Stimulated activated CD4-positive, alpha-beta T cell treated with anti-CD3 and anti-CD28 coated beads, Interleukin-1b, Interleukin-23, amount 100 ng/mL, for 48 hours (primary cell): ENCODE measurements at regions not wholly inside any gene's neighbourhood (a gene's known extent, or its start where the extent isn't known, plus 50 kb on each side); places are given as distances from the start of the nearest gene placed in this dataset.
"Not testable (repeated sequence)": the region's sequence is repeated elsewhere in the genome, so short reads cannot be mapped to it uniquely, and the experiment has no call there.

Experiments used
- DNase-seq: peaks from one replicate; pipeline ENCODE4 v3.0.0-alpha.2; 2020

DNA sequence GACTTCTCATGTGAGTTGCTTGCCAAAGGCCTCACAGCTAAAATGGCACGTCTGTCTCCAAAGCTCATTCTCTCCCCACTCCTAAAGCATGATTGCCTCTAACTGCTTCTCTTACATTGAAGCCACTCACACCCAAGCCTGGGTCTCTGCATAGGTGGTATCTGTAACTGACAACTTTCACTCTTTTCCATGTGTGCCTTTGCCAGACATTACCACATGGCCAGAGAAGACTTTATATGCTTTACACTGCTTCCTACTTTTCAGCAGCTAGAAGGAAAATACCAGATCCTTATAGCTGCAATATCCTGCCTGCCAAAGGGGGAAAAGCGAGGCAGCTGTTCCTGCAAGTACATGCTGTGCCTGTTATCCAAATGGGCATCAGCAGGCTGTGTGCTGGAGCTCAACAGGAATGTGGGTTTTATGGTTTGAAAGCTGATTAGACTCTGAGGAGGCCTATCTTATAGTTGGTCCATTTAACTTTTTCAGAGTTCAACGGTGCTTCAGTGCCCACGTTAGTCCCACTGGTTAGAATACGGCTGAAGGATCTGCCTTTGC, 547.1 kb downstream of the RAB38 start:
- no peak for DNase-seq

DNA sequence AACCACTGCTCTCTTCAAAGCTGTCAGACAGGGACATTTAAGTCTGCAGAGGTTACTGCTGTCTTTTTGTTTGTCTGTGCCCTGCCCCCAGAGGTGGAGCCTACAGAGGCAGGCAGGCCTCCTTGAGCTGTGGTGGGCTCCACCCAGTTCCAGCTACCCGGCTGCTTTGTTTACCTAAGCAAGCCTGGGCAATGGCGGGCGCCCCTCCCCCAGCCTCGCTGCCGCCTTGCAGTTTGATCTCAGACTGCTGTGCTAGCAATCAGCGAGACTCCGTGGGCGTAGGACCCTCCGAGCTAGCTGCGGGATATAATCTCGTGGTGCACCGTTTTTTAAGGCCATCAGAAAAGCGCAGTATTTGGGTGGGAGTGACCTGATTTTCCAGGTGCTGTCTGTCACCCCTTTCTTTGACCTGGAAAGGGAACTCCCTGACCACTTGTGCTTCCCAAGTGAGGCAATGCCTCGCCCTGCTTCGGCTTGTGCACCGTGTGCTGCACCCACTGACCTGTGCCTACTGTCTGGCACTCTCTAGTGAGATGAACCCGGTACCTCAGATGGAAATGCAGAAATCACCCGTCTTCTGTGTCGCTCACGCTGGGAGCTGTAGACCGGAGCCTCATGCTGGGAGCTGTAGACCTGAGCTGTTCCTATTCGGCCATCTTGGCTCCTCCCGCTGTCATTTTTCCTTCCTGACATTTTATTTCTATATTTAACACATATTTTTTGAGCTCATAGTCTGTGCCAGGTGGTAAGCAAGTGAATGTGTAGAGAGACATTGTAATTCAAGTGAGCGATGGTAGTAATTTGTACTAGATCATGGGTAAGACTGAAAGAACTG, 551.5 kb downstream of the RAB38 start:
- DNase-seq, result not testable (repeated sequence)

DNA sequence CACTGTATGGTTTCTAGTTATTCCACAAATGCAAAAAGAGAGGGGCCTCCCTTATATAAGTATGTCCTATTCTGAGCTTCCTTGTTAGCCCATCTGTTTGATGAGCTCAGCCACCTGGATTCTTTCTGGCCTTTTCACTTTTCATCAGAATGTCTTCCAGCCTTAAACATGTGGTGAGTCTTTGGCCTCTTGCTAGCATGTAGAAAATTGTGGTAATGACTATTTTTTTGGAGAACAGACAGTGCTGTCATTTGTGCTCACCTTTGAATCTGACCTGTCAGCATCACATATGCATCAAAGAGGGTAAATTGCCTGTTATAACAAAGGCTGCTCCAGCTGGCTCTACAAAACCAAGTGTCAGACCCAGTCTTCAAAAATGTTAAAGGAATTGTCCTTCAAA, 558.7 kb downstream of the RAB38 start:
- DNase-seq, result no peak

DNA sequence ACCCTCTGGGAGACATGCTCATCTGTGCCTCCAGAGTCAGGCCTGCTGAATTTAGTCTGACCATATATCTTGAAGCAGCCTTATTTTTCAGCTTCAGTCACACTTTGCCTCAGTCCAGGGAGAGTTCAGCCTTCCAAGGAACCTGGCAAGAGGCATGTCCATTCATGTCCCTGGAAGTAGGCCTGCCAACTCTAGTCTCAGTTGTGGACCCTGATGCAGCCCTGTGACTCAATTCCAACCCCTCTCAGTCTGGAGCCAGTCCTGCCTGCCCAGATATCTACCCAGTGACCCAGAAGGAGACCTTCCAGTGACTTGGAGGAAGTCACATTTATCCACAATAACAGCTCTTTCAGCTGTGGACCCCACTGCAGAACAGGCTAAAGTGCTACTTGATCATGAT, 566.6 kb downstream of the TMEM135 start:
- no peak for DNase-seq

GRCh38 chr11:87603887-87604286, 566.2 kb downstream of the TMEM135 start:
- DNase-seq, result no peak

GRCh38 chr11:87602776-87603175, 565.0 kb downstream of the TMEM135 start:
- no peak for DNase-seq

DNA sequence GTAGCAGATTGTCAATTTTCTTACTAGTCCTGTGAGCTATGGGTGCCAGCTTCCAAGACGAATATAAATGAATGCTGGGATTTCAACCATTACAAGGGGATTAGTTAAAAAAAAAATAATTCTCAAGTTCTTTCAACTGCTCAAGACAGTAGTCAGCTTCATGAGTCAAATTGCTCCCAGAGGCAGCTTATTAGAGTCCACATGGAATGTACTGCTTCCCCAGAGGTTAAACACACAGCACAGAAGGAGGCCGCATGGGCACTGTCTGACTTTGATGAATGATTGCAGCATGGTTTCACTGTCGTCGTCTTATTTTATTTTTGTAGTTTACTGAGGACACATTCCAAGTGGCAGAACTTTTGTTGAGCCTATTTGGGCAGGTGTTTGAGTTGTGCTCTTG, 563.2 kb downstream of the TMEM135 start:
- no peak for DNase-seq

- no peak for DNase-seq
These were observed 560.0 kb downstream of the TMEM135 start for GRCh38 chr11:87597725-87598124.

DNA sequence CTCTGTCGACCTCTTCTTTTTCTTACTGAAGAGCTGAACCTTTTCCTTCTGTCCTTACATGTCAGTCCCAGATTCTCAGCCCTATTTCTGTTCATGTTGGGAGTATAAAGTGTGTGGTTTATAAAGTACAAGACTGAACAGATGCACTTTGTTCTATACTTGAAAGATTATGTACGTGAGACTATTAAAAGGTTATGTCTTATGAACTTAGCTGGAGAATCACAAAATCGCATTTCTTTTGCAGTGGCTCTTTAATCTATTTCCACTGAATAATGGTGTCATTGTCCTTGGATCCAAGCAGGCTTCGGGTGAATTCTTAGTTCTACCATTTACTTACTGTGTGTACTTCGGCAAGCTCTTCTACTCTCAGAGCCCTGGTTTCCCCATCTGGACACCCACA, 558.4 kb downstream of the TMEM135 start:
- no peak for DNase-seq

DNA sequence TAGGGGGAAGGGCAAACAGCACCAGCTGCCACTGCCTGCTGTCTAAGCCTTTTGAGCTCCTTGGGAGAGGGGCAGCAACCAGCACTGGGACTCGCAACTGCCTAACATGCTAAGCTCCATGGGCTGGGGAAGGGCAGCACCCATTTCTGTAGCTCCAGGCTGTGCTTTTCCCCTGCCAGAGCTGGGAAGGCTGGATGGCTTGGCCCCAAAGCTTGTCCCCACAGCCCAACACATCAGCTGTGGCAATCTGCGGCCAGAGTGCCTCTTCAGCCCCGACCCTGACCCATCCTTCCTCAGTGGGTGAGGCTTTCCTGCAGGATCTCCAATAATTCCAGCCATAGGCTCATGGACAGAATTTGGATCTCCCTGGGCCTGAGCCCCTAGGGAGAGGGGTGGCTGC, 551.3 kb downstream of the TMEM135 start:
- DNase-seq, result no peak

GRCh38 chr11:87585613-87586012, 547.9 kb downstream of the TMEM135 start:
- DNase-seq, result not testable (repeated sequence)

GRCh38 chr11:87583931-87584330, 546.2 kb downstream of the TMEM135 start:
- no peak for DNase-seq

DNA sequence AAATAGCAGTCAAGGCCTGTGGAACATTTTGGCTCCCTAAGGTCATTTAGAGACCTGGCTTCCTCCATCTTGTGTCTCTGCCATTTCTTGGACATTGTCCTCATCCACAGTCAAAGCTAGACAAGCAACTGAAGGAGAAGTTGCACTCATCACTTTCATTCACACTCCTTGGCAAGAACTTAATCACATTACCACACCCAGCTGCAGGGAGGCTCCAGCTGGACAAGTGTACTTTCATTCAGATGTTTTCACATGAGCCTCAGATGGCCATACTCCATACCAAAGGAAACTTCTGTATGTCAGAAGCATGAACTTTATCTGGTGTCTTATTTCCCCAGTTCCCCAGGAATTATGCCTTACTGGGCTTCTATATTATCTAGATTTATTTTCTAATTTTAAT, 537.4 kb downstream of the TMEM135 start:
- DNase-seq, result no peak

DNA sequence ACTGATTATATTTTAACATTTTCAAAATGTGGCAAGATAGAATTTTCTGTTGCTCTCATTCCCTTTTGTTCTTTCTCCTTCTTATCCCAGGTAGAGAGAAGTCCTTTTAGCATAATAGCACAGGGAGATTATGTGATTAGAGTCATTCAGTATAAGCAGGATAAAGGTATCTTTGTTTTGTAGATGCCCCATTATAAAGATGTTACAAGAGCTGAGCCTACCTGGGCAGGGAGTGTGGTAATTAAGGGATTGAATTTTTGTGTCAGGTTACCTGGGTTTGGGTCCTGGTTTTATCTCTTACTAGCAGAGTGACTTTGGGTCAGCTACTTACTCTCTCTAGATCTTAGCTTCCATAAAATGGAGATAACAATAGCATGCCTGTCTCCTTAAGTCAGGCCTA, 536.5 kb downstream of the TMEM135 start:
- DNase-seq, result no peak

GRCh38 chr11:87573708-87574107, 536.0 kb downstream of the TMEM135 start:
- DNase-seq, result no peak

DNA sequence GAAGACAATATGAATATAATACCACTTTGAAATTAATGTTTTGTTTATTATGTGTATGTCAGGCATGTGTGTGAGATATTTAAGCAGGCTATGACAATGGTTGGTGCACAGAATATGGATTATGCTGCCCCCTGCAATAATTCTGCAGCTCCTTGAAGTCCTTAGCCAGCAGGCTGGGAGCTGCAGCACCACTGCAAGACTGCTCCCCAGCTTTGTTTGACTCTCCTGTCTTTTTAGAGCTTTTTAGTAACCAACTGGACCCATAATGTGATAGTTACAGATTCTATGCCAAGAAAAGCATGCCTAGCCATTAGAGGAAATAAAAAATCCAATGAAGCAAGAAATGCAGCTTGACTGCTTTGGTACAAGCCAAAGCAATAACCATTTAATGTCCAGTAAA, 535.1 kb downstream of the TMEM135 start:
- no peak for DNase-seq

DNA sequence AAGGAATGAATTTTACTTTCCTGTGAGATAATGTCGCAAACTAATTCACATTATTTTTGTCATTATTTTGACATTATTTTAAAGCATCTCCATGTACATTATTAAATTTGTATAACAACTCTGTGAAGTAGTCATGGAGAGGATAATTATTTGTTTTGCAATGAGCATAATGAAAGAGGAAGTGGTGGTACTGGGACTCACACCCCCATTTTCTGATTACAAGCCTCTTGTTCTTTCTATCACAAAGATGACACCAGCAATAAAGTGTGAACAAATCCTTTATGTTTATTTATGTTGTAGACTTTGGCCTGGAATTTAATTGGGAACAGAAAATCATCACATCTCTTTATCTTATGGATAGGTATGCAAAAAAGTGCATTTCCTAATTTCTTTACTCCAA, 522.6 kb downstream of the TMEM135 start:
- no peak for DNase-seq

DNA sequence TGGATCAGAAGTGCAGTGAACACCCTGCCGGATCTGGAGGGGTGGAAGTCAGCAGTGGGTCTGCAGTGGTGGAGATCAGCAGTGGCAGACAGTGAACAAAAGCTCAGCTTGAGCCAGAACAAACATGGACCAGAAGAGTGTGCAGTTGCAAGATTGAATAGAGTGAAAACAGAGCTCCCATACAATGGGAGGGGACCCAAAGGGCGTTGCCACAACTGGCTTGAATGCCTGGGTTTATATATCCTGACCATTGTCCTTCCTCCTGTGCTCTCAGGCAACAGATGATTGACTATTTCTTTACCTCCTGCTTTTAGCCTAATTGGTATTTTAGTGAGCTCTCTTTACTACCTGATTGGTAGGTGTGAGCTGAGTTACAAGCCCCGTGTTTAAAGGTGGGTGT, 522.1 kb downstream of the TMEM135 start:
- DNase-seq, result not testable (repeated sequence)

DNA sequence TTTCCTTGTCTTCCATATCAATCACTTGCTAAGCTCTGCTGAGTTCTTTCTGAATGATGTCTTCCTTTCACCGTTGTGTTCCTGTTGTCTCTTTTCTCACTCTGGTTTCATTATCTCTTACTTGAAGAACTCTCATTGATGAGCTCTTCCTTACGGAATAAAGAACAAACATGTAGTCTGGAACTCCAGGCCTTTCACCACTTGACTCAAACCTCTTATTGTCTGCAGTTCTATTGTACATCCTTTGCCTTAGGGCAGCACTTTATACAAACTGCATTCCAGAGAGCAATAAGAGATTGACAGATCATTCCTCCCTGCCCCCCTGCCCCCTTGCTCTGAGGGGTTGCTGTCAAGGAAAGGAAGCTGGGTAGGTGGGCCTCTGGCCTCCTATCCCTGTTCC, 517.4 kb downstream of the TMEM135 start:
- no peak for DNase-seq

GRCh38 chr11:87548797-87549196, 511.1 kb downstream of the TMEM135 start:
- DNase-seq, result no peak

GRCh38 chr11:87545858-87546257, 508.1 kb downstream of the TMEM135 start:
- DNase-seq, result no peak

- no peak for DNase-seq
These were observed 501.9 kb downstream of the TMEM135 start for GRCh38 chr11:87539596-87539995.

DNA sequence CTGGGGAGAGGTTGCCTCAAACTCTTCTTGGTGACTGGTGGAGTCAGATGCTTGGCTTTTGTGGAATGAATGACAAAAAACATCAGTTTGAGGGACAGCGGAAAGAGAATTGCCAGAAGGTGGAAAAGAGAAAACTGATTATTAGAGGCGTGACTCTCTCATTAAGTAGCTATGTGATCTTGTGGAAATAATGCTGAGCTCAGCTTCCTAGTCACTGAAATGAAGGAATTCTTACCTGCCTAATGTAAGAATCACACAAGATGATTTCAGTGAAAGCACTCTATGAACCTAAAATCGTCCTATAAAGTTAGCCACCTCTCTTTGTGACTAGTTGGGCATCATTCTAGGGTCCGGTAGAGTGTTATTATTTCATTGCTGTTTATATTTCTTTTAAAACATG, 498.8 kb downstream of the TMEM135 start:
- DNase-seq, result no peak

DNA sequence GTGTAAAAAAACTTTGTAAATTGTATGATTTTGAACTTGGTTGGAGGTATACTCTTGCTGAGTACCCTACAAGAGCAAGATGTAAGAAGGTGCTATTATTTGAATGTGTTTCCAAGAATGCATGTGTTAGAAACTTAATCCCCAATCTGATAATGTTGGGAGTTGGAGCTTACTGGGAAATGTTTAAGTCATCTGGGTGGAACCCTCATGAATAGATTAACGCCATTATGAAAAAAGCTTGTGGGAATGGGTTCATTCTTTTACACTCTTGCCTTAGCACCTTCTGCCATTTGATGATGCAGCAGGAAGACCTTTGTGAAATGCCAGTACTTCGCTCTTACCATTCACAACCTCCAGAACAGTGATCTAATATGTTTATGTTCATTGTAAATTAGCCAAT, 498.3 kb downstream of the TMEM135 start:
- no peak for DNase-seq

DNA sequence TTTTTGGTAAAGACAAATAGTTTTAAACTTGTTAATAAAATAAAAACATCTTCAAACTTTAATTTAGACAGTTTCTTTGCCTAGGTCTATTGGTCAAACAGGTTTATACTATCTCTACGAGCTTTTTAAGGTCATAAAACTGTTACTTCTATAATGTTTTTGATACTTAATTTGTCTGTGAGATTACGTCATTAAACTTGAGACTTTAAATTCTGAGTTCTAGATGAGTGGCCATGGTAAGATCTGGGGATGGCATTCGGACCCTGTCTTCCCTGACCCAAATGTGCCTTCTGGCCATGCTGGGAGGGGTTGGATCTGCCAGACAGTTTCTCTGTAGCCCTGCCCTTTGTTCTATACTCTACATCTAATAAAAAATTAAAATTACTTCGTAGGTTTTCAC, 497.8 kb downstream of the TMEM135 start:
- no peak for DNase-seq
